Activated CD4-positive, alpha-beta T cell treated with anti-CD3 and anti-CD28 coated beads, Interleukin-2, amount 50 U/mL, for 48 hours (primary cell): ENCODE measurements at regions not wholly inside any gene's neighbourhood (a gene's known extent, or its start where the extent isn't known, plus 50 kb on each side); places are given as distances from the start of the nearest gene placed in this dataset.

Source experiments
- DNase-seq, 2 experiments: peaks; one replicate each; pipeline ENCODE4 v3.0.0-alpha.2; 2020

- DNase-seq, result no peak
Measured at GRCh38 chr2:120555092-120555491, 180.6 kb upstream of the GLI2 start.

- no peak for DNase-seq
Measured at GRCh38 chr2:120556911-120557310, 178.8 kb upstream of the GLI2 start.

- DNase-seq, result no peak
Measured at GRCh38 chr2:120558847-120559246, 176.8 kb upstream of the GLI2 start.

GRCh38 chr2:120559401-120559800 lies 176.3 kb upstream of the GLI2 start:
- DNase-seq, result no peak

GRCh38 chr2:120560330-120560729 lies 175.3 kb upstream of the GLI2 start:
- no peak for DNase-seq

GRCh38 chr2:120561379-120562035 lies 174.2 kb upstream of the GLI2 start:
- DNase-seq, result no peak

GRCh38 chr2:120562218-120563005 lies 173.3 kb upstream of the GLI2 start:
- DNase-seq, result no peak

GRCh38 chr2:120563616-120564015 lies 172.1 kb upstream of the GLI2 start:
- DNase-seq, result no peak

GRCh38 chr2:120564213-120565094 lies 171.2 kb upstream of the GLI2 start:
- no peak for DNase-seq

GRCh38 chr2:120565095-120565460 lies 170.6 kb upstream of the GLI2 start:
- DNase-seq, result no peak

GRCh38 chr2:120565929-120566328 lies 169.7 kb upstream of the GLI2 start:
- no peak for DNase-seq

GRCh38 chr2:120566331-120567035 lies 169.2 kb upstream of the GLI2 start:
- no peak for DNase-seq

GRCh38 chr2:120567128-120567527 lies 168.5 kb upstream of the GLI2 start:
- DNase-seq, result no peak

GRCh38 chr2:120568089-120568974 lies 167.3 kb upstream of the GLI2 start:
- DNase-seq, result no peak

- DNase-seq, result no peak
Measured at GRCh38 chr2:120568975-120569268, 166.7 kb upstream of the GLI2 start.

GRCh38 chr2:120570001-120570400 lies 165.7 kb upstream of the GLI2 start:
- no peak for DNase-seq

- no peak for DNase-seq
Measured at GRCh38 chr2:120570546-120570945, 165.1 kb upstream of the GLI2 start.

GRCh38 chr2:120571015-120571728 lies 164.5 kb upstream of the GLI2 start:
- DNase-seq, result no peak

- no peak for DNase-seq
Measured at GRCh38 chr2:120572226-120572625, 163.4 kb upstream of the GLI2 start.

- DNase-seq, result no peak
Measured at GRCh38 chr2:120574620-120575019, 161.0 kb upstream of the GLI2 start.

- DNase-seq, result no peak
Measured at GRCh38 chr2:120575966-120576365, 159.7 kb upstream of the GLI2 start.
